ENCODE measurements at regions not wholly inside any gene's neighbourhood (a gene's known extent, or its start where the extent isn't known, plus 50 kb on each side); places are given as distances from the start of the nearest gene placed in this dataset.

DNA sequence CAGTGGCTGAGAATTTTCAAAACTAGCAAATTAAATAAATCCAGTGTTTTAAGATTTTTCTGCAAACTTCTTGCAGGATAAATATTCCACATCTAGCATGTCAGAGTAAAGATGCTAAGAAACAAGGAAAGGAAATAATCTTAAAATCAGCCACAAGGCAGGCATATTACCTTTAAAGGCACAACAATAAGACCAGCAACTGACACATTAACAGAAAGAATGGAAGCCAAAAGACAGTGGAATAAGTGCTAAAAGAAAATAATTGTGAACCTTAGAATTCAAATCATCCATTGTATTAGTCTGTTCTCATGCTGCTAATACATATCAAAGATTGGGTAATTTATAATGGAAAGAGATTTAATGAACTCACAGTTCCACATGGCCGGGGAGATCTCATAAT lies 132.4 kb downstream of the FAR1 start:
- TF ChIP-seq EP300 (IDR thresholded peaks at IDR 0.05; ENCODE audit: borderline replicate concordance) (no peak), USF1 (IDR thresholded peaks at IDR 0.05) (no peak), EGR1 (IDR thresholded peaks at IDR 0.05) (no peak), MAX (IDR thresholded peaks at IDR 0.05) (no peak), YY1 (IDR thresholded peaks at IDR 0.05; ENCODE audit: low read depth) (no peak), FOXM1 (IDR thresholded peaks at IDR 0.05; ENCODE audit: borderline replicate concordance, low read depth) (no peak), ZBTB7A (IDR thresholded peaks at IDR 0.05; ENCODE audit: low read depth) (no peak), CREB1 (IDR thresholded peaks at IDR 0.05; ENCODE audit: low read depth) (no peak), RAD21 (IDR thresholded peaks at IDR 0.05; ENCODE audit: low read depth) (no peak), NFIC (IDR thresholded peaks at IDR 0.05) (no peak), REST (IDR thresholded peaks at IDR 0.05; ENCODE audit: low read depth) (no peak)

- TF ChIP-seq CREB1 (IDR thresholded peaks at IDR 0.05; ENCODE audit: low read depth), result no peak
- no peak for TF ChIP-seq RAD21 (IDR thresholded peaks at IDR 0.05; ENCODE audit: low read depth)
- no peak for TF ChIP-seq EGR1 (IDR thresholded peaks at IDR 0.05)
- no peak for TF ChIP-seq YY1 (IDR thresholded peaks at IDR 0.05; ENCODE audit: low read depth)
- no peak for TF ChIP-seq TEAD4 (IDR thresholded peaks at IDR 0.05)
- TF ChIP-seq MAX (IDR thresholded peaks at IDR 0.05), result no peak
- TF ChIP-seq TAF1 (IDR thresholded peaks at IDR 0.05; ENCODE audit: low read depth), result no peak
- TF ChIP-seq USF1 (IDR thresholded peaks at IDR 0.05), result no peak
- no peak for TF ChIP-seq EP300 (IDR thresholded peaks at IDR 0.05; ENCODE audit: borderline replicate concordance)
- TF ChIP-seq FOXM1 (IDR thresholded peaks at IDR 0.05; ENCODE audit: borderline replicate concordance, low read depth), result no peak
- no peak for TF ChIP-seq TCF12 (IDR thresholded peaks at IDR 0.05; ENCODE audit: low read depth)
- TF ChIP-seq CEBPB (IDR thresholded peaks at IDR 0.05), result no peak
- no peak for TF ChIP-seq ZBTB7A (IDR thresholded peaks at IDR 0.05; ENCODE audit: low read depth)
- TF ChIP-seq REST (IDR thresholded peaks at IDR 0.05; ENCODE audit: low read depth), result no peak
- TF ChIP-seq NFIC (IDR thresholded peaks at IDR 0.05), result no peak
These were observed 144.2 kb upstream of the SPON1 start for GRCh38 chr11:13818325-13818724.

DNA sequence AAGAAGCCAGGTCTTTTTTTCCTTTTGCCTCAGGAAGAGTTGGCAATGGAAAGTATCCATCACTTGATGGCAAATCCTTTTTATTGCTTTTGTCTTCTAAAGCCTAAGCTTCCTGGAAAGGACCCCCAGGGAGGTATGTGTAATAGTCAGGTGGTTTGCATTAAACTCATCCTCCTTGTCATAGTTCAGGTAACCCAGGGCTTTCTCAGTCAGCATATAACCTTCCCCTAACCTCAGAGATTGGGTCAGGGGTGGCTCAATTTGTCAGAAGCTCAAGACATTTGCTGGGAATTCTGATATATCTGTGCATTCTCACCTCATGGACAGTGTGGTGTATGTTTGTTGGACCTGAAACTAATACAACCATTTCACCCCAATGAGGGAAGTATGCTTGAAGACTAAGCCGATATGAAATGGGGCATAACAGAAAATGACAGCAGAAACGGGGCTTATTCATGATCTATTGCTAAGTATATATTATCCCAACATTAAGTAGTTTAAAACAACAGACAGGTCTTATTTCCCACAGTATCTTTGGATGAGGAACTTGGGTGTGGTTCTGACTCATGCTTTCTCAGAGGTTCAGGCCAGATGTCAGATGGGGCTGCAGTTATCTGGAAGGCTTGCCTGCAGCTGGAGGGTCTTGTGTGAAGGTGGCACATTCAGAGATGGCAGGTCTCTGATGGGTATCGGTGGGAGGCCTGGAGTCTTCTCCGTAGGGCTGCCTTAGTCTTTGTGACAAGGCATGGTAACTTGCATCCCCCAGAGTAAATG lies 135.8 kb upstream of the SPON1 start:
- TF ChIP-seq NFIC (IDR thresholded peaks at IDR 0.05) (no peak), CREB1 (IDR thresholded peaks at IDR 0.05; ENCODE audit: low read depth) (no peak), ZBTB7A (IDR thresholded peaks at IDR 0.05; ENCODE audit: low read depth) (no peak), YY1 (IDR thresholded peaks at IDR 0.05; ENCODE audit: low read depth) (no peak), EP300 (IDR thresholded peaks at IDR 0.05; ENCODE audit: borderline replicate concordance) (no peak), TEAD4 (IDR thresholded peaks at IDR 0.05) (no peak), CEBPB (IDR thresholded peaks at IDR 0.05) (no peak), TAF1 (IDR thresholded peaks at IDR 0.05; ENCODE audit: low read depth) (no peak), MAX (IDR thresholded peaks at IDR 0.05) (no peak), TCF12 (IDR thresholded peaks at IDR 0.05; ENCODE audit: low read depth) (no peak), USF1 (IDR thresholded peaks at IDR 0.05) (no peak), RAD21 (IDR thresholded peaks at IDR 0.05; ENCODE audit: low read depth) (no peak), FOXM1 (IDR thresholded peaks at IDR 0.05; ENCODE audit: borderline replicate concordance, low read depth) (no peak), REST (IDR thresholded peaks at IDR 0.05; ENCODE audit: low read depth) (no peak), EGR1 (IDR thresholded peaks at IDR 0.05) (no peak)
